GM18517 (cell line): ENCODE measurements at regions not wholly inside any gene's neighbourhood (a gene's known extent, or its start where the extent isn't known, plus 50 kb on each side); places are given as distances from the start of the nearest gene placed in this dataset.
"Not testable (repeated sequence)": the region's sequence is repeated elsewhere in the genome, so short reads cannot be mapped to it uniquely, and the experiment has no call there.

Experiments used
- ATAC-seq: cut with Tn5 transposase; IDR thresholded peaks from one replicate; pipeline ENCODE4 v1.9.1; 2021; ENCODE audit warnings: mild to moderate bottlenecking, moderate library complexity; ENCODE audit not compliant: unreplicated experiment

- ATAC-seq: no peak
Measured at GRCh38 chr2:180840641-180841040, 139.8 kb upstream of the UBE2E3 start.

- ATAC-seq: no peak
Measured at GRCh38 chr2:180829836-180830235, 150.6 kb upstream of the UBE2E3 start.

- ATAC-seq: no peak
Measured at GRCh38 chr2:180829261-180829660, 151.1 kb upstream of the UBE2E3 start.

- no peak for ATAC-seq
Measured at GRCh38 chr2:180828756-180829155, 151.6 kb upstream of the UBE2E3 start.

- ATAC-seq: peak; percentile 50
Measured at GRCh38 chr2:180823546-180824141, 156.8 kb upstream of the UBE2E3 start.

- ATAC-seq: no peak
Measured at GRCh38 chr2:180819106-180819505, 161.3 kb upstream of the UBE2E3 start.

GRCh38 chr2:180818700-180819099 lies 161.7 kb upstream of the UBE2E3 start:
- not testable (repeated sequence) for ATAC-seq

GRCh38 chr2:180799141-180799540 lies 181.3 kb upstream of the UBE2E3 start:
- no peak for ATAC-seq

- ATAC-seq: no peak
Measured at GRCh38 chr2:180790891-180791290, 189.5 kb upstream of the UBE2E3 start.

GRCh38 chr2:180787330-180787729 lies 193.1 kb upstream of the UBE2E3 start:
- no peak for ATAC-seq

GRCh38 chr2:180781276-180781675 lies 199.1 kb upstream of the UBE2E3 start:
- ATAC-seq: no peak

GRCh38 chr2:180778291-180778690 lies 202.1 kb upstream of the UBE2E3 start:
- no peak for ATAC-seq

GRCh38 chr2:180776921-180777320 lies 203.5 kb upstream of the UBE2E3 start:
- no peak for ATAC-seq

GRCh38 chr2:180775711-180776110 lies 204.7 kb upstream of the UBE2E3 start:
- no peak for ATAC-seq

GRCh38 chr2:180765316-180765715 lies 215.1 kb upstream of the UBE2E3 start:
- ATAC-seq: not testable (repeated sequence)

GRCh38 chr2:180763263-180763989 lies 217.0 kb upstream of the UBE2E3 start:
- no peak for ATAC-seq

GRCh38 chr2:180761224-180761623 lies 219.2 kb upstream of the UBE2E3 start:
- no peak for ATAC-seq

GRCh38 chr2:180759631-180760030 lies 220.8 kb upstream of the UBE2E3 start:
- no peak for ATAC-seq

GRCh38 chr2:180753809-180754761 lies 226.3 kb upstream of the UBE2E3 start:
- no peak for ATAC-seq

GRCh38 chr2:180751306-180751920 lies 229.0 kb upstream of the UBE2E3 start:
- no peak for ATAC-seq

GRCh38 chr2:180747728-180748127 lies 232.7 kb upstream of the UBE2E3 start:
- ATAC-seq: no peak
